Kidney (tissue), 13 donors: ENCODE measurements at regions not wholly inside any gene's neighbourhood (a gene's known extent, or its start where the extent isn't known, plus 50 kb on each side); places are given as distances from the start of the nearest gene placed in this dataset.

Source experiments
- DNase-seq, 5 donors: peaks; one replicate each; pipeline ENCODE4 v3.0.0-alpha.2; 2013 to 2020
- FAIRE-seq: peaks from 2 replicates; lab custom pipeline; 2012; peaks lifted over from hg19 to GRCh38; lab: Jason Lieb, UNC
- H3K27ac ChIP-seq, 2 donors: one replicate each; pipeline ENCODE4 v1.7.0; 2013; ENCODE audit warnings: low read depth in 2 of 2, low read length in 2 of 2, inconsistent platforms in 1 of 2
- H3K27me3 ChIP-seq: one replicate; pipeline ENCODE4 v1.7.1; 2013; ENCODE audit warnings: low read length, inconsistent platforms; ENCODE audit not compliant: control insufficient read depth, insufficient read depth
- H3K36me3 ChIP-seq, 3 donors: one replicate each; pipeline versions ENCODE4 v1.7.0 to v1.7.1; 2013; ENCODE audit warnings: low read length in 3 of 3, control low read depth in 1 of 3, inconsistent platforms in 1 of 3; ENCODE audit not compliant: insufficient read depth in 3 of 3, control insufficient read depth in 2 of 3
- H3K4me1 ChIP-seq, 3 donors: one replicate each; pipeline versions ENCODE4 v1.7.0 to v1.7.1; 2013; ENCODE audit warnings: low read length in 3 of 3, inconsistent platforms in 1 of 3, low read depth in 1 of 3; ENCODE audit not compliant: control insufficient read depth in 2 of 3, insufficient read depth in 2 of 3
- H3K4me3 ChIP-seq, 3 donors: one replicate each; pipeline versions ENCODE4 v1.7.0 to v1.8.1; 2013; ENCODE audit warnings: low read length in 3 of 3, control low read depth in 1 of 3, inconsistent platforms in 1 of 3
- H3K9ac ChIP-seq, 3 donors: one replicate each; pipeline versions ENCODE4 v1.7.0 to v1.7.1; 2013; ENCODE audit warnings: low read length in 3 of 3, control low read depth in 1 of 3, inconsistent platforms in 1 of 3
- H3K9me3 ChIP-seq, 3 donors: one replicate each; pipeline versions ENCODE4 v1.7.0 to v1.7.1; 2013; ENCODE audit warnings: low read length in 3 of 3, control low read depth in 1 of 3, inconsistent platforms in 1 of 3; ENCODE audit not compliant: control insufficient read depth in 2 of 3, insufficient read depth in 1 of 3
- intact Hi-C: fragments of 100-400 bp; cut with DNase I; formaldehyde crosslinking; loops from one replicate; pipeline ENCODE4 v1.11.1; 2022
- TF ChIP-seq, protein P1 (sequence below): IDR thresholded peaks from 3 replicates; pipeline ENCODE4 v1.5.1; 2012; ENCODE audit warnings: mild to moderate bottlenecking, moderate library complexity, borderline replicate concordance; ENCODE audit not compliant: insufficient read depth; ENCODE audit errors: extremely low read depth
- donor health status: control.
- donor health status: control.
- donor health status: control.
- donor health status: control.
- donor health status: control.
- donor health status: DM: yes; HTN: yes; CAD: no.
- donor health status: Normal renal cell carcinoma (clear cell type).

DNA sequence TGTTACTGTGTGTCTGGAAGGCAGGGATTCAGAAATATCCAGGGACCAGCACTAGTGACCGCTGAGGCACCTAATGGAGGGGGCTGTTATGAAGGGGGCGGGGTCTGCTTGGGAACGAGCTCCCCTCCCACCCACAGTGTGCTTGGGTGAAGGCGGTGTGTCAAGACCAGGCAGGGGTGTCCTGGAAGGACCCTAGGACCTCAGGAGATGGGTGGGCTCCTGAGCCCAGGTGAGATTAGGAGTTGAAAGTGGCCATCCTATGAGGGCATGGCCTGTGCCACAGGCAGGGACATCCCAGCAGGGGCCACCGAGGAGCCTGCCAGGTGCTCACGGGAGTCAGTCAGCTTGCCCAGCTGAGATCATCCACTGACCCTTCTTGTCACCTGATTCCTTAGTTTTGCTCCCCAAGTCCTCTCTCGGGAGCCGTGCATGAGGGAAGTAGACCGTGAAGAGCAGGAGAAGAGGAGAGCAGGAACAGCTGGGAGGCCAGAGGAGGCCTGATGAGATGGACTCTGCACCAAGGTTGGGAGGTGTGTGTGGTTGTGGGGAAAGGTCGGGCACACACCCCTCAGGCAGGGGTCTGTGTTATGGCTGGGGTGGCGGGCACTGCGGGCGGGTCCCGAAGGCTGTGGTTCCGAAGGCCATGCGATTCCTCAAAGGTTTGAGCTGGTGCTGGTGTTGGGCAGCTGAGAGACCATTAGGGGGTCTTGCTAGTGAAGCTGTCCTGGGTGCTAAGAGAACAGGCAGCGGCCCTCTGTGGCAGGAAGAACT lies 180.9 kb upstream of the HS6ST1 start:
- Histone ChIP-seq H3K27ac (no peak overlapping the region), H3K36me3 (no peaks in the 10 kb centered on the region), H3K27me3 (no peaks in the 10 kb centered on the region), H3K9ac (no peak overlapping the region), H3K4me3 (no peak overlapping the region), H3K9me3 (no peaks in the 10 kb centered on the region), H3K4me1 (no peaks in the 10 kb centered on the region)
- intact Hi-C loops = no loop called here
- FAIRE-seq (no peak), DNase-seq (peak in 4 of 5 donors; percentile 38 to 68 (median 48))
- TF ChIP-seq, protein P1, sequence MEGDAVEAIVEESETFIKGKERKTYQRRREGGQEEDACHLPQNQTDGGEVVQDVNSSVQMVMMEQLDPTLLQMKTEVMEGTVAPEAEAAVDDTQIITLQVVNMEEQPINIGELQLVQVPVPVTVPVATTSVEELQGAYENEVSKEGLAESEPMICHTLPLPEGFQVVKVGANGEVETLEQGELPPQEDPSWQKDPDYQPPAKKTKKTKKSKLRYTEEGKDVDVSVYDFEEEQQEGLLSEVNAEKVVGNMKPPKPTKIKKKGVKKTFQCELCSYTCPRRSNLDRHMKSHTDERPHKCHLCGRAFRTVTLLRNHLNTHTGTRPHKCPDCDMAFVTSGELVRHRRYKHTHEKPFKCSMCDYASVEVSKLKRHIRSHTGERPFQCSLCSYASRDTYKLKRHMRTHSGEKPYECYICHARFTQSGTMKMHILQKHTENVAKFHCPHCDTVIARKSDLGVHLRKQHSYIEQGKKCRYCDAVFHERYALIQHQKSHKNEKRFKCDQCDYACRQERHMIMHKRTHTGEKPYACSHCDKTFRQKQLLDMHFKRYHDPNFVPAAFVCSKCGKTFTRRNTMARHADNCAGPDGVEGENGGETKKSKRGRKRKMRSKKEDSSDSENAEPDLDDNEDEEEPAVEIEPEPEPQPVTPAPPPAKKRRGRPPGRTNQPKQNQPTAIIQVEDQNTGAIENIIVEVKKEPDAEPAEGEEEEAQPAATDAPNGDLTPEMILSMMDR = no peak

DNA sequence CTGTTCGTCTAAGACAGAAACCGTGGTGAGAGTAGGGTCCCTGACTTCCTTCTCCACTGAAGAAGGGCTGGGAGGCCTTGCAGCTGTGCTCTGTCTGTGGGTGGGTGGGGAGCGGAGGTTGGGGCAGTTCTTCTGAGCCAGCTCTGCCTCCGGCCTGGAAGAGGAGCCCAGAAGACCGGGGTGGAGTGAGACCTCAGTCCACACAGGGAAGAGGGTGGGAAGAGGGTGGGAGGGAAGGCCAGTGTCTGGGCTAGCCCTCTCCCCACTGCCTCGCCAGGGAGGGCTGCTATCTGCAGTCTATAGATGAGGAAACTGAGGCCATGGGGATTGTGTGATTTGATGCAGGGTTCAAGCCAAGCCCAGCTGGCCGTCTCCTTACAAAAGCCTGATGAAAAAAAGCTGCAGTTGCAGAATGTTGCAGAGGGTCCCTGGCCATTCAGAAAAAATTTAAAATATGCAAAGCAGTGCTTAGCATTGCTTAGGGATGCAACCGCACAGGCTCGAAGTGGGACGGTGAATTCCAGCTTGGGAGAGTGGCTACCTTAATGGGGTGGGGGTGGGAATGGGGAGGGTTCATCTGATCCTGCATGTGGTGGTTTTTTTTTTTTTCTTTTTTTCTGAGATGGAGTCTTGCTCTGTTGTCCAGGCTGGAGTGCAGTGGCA lies 181.6 kb upstream of the HS6ST1 start:
- Histone ChIP-seq H3K27ac (no peak overlapping the region), H3K27me3 (no peaks in the 10 kb centered on the region), H3K4me1 (no peaks in the 10 kb centered on the region), H3K9me3 (no peaks in the 10 kb centered on the region), H3K4me3 (no peak overlapping the region), H3K36me3 (no peaks in the 10 kb centered on the region), H3K9ac (no peak overlapping the region)
- TF ChIP-seq, protein P1 = no peak
- intact Hi-C loops = no loop called here
- peak in 2 of 5 donors; percentile 37 to 45 for DNase-seq
- FAIRE-seq = no peak

DNA sequence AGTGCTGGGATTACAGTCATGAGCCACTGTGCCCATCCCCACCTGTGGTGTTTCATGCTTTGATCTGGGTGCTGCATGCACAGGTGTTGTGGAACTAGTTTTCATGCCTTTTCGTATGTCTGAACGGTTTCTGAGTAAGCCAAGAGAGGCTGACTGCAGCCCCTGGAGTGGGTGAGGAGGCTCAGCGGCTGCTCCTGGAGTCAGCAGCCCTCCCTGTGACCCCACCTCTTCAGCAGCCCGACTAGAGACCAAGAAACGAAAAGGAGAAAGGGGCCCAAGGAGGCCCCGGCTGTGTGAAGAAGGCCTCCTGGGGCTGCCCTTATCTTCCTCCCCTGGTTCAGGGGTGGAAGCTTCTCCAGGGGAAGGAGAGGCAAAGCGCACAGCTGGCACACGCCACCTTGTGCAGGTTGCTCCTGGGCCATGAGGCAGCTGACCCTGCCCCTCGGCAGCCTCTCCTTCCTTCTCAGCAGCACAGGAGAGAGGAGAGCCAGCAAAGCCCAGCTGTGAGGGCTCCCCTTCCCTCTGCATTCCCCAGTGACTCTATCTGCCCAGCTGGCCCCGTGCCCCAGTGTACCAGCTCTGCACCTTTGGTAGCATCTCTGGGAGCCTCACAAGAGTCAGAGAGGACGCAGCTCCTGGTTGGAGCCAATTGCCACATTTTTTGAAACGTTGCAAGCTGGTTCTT lies 182.5 kb upstream of the HS6ST1 start:
- TF ChIP-seq, protein P1 = no peak
- intact Hi-C loops = no loop called here
- FAIRE-seq (no peak), DNase-seq (peak in 1 of 5 donors; percentile 28)
- Histone ChIP-seq H3K27ac (no peak overlapping the region), H3K9ac (no peak overlapping the region), H3K9me3 (no peaks in the 10 kb centered on the region), H3K4me1 (no peaks in the 10 kb centered on the region), H3K27me3 (no peaks in the 10 kb centered on the region), H3K4me3 (no peak overlapping the region), H3K36me3 (no peaks in the 10 kb centered on the region)
